ENCODE measurements at regions not wholly inside any gene's neighbourhood (a gene's known extent, or its start where the extent isn't known, plus 50 kb on each side); places are given as distances from the start of the nearest gene placed in this dataset.

DNA sequence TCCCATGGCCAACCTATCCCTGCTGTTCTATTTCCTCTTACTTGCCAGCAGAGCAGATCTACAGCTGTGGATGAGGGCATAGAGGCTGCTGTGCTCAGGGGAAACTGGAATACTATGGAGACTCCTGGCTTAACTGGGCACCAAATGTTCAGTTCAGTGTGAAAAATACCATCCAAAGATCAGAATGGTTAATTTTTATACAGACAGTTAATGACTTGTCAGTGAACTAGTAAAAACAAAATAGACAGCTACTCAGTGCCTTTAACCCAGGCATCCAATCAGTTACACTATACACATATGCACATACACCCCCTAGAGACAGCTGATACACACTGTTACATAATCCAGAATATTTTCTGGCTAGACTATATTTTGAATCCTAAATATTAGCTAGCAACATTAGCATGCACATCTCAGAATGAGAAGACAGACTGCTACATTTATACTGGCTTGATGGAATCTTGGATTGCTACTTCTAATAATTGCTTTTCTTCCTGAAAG, 59.1 kb upstream of the WIPF1 start:
- Histone ChIP-seq H4K20me1 (ENCODE audit: control insufficient read depth, insufficient read depth, low read depth, low read length) (no peaks in the 10 kb centered on the region), H3K36me3 (ENCODE audit: control insufficient read depth, low read length) (no peaks in the 10 kb centered on the region), H3F3A (ENCODE audit: control insufficient read depth, insufficient read depth) (no peaks in the 10 kb centered on the region), H3K4me3 (ENCODE audit: low read length) (no peak overlapping the region), H3K79me2 (ENCODE audit: control insufficient read depth, low read length) (no peaks in the 10 kb centered on the region), H3K4me1 (ENCODE audit: control insufficient read depth, low read length) (peaks cover 8% of the 10 kb centered on the region; the same call in 1 of the 2 replicates), H3K9me3 (ENCODE audit: control insufficient read depth, insufficient read depth, low read length) (no peaks in the 10 kb centered on the region), H3K9me2 (replicated peaks; ENCODE audit: control insufficient read depth, low read length) (no peaks in the 10 kb centered on the region), H3K27me3 (ENCODE audit: control insufficient read depth, low read length) (no peaks in the 10 kb centered on the region), H3K4me2 (ENCODE audit: low read length) (no peak overlapping the region), H3K27ac (ENCODE audit: low read depth, low read length) (no peak overlapping the region)
- TF ChIP-seq, protein P1, sequence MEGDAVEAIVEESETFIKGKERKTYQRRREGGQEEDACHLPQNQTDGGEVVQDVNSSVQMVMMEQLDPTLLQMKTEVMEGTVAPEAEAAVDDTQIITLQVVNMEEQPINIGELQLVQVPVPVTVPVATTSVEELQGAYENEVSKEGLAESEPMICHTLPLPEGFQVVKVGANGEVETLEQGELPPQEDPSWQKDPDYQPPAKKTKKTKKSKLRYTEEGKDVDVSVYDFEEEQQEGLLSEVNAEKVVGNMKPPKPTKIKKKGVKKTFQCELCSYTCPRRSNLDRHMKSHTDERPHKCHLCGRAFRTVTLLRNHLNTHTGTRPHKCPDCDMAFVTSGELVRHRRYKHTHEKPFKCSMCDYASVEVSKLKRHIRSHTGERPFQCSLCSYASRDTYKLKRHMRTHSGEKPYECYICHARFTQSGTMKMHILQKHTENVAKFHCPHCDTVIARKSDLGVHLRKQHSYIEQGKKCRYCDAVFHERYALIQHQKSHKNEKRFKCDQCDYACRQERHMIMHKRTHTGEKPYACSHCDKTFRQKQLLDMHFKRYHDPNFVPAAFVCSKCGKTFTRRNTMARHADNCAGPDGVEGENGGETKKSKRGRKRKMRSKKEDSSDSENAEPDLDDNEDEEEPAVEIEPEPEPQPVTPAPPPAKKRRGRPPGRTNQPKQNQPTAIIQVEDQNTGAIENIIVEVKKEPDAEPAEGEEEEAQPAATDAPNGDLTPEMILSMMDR (IDR thresholded peaks at IDR 0.05; ENCODE audit: low read depth, low read length, poor library complexity, severe bottlenecking), result no peak
- no peak for TF ChIP-seq EZH2phosphoT487 (IDR thresholded peaks at IDR 0.05; ENCODE audit: borderline replicate concordance, low read length)

DNA sequence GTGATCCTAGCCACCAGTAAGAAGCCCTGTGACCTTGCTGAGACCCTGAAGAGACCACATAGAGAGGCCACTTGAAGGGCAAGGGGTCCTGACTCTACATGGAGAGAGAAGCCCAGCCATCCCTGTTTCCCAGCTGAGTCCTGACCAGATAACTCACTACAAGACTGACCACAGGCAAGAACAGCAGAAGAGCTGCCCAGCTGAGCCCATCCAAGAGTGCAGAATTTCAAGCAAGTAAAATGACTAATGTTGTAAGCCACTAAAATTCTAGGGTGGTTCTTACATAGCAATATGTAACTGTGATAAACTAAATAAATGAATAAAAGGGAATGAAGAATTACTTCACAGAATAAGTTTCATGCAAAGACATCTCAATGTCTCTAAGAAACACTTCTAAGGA, 58.4 kb upstream of the WIPF1 start:
- H3K9me2 ChIP-seq (replicated peaks; ENCODE audit: control insufficient read depth, low read length), result no peaks in the 10 kb centered on the region
- TF ChIP-seq EZH2phosphoT487 (IDR thresholded peaks at IDR 0.05; ENCODE audit: borderline replicate concordance, low read length), result no peak
- TF ChIP-seq, protein P1 (IDR thresholded peaks at IDR 0.05; ENCODE audit: low read depth, low read length, poor library complexity, severe bottlenecking), result no peak
- no peak overlapping the region for H3K27ac ChIP-seq (ENCODE audit: low read depth, low read length)
- H3F3A ChIP-seq (ENCODE audit: control insufficient read depth, insufficient read depth), result no peaks in the 10 kb centered on the region
- no peak overlapping the region for H3K4me3 ChIP-seq (ENCODE audit: low read length)
- H3K27me3 ChIP-seq (ENCODE audit: control insufficient read depth, low read length), result no peaks in the 10 kb centered on the region
- no peaks in the 10 kb centered on the region for H3K79me2 ChIP-seq (ENCODE audit: control insufficient read depth, low read length)
- peaks cover 8% of the 10 kb centered on the region; the same call in 1 of the 2 replicates for H3K4me1 ChIP-seq (ENCODE audit: control insufficient read depth, low read length)
- H3K9me3 ChIP-seq (ENCODE audit: control insufficient read depth, insufficient read depth, low read length), result no peaks in the 10 kb centered on the region
- no peak overlapping the region for H3K4me2 ChIP-seq (ENCODE audit: low read length)
- no peaks in the 10 kb centered on the region for H4K20me1 ChIP-seq (ENCODE audit: control insufficient read depth, insufficient read depth, low read depth, low read length)
- H3K36me3 ChIP-seq (ENCODE audit: control insufficient read depth, low read length), result no peaks in the 10 kb centered on the region

DNA sequence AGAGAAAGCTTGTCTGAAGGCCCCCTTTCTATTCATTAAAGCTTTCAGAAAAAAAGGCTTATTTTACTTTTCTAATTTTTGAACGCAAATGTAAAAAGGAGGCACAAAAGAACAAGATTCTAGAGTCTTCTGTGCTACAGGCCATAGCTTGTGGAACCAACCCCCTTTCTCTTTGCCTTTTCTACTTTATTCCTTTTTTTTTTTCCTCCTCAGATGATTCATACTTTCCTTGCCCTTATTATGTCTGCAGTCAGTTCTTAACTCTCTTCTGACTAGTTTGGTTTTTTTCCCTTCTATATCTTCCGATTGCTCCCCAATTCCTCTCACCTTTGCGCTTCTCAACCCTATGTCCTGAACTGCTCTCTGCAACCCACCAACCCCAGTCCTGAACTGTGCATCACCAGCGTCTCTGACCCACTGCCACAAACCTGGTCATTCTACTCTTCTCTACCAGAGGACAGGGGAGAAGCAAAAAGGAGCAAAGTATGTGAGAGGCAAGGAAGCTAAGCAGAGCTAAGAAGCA, 56.9 kb upstream of the WIPF1 start:
- no peaks in the 10 kb centered on the region for H3K79me2 ChIP-seq (ENCODE audit: control insufficient read depth, low read length)
- H3F3A ChIP-seq (ENCODE audit: control insufficient read depth, insufficient read depth), result no peaks in the 10 kb centered on the region
- no peaks in the 10 kb centered on the region for H3K27me3 ChIP-seq (ENCODE audit: control insufficient read depth, low read length)
- no peak overlapping the region for H3K27ac ChIP-seq (ENCODE audit: low read depth, low read length)
- no peaks in the 10 kb centered on the region for H3K9me3 ChIP-seq (ENCODE audit: control insufficient read depth, insufficient read depth, low read length)
- no peaks in the 10 kb centered on the region for H3K9me2 ChIP-seq (replicated peaks; ENCODE audit: control insufficient read depth, low read length)
- H4K20me1 ChIP-seq (ENCODE audit: control insufficient read depth, insufficient read depth, low read depth, low read length), result no peaks in the 10 kb centered on the region
- peaks cover 8% of the 10 kb centered on the region; the same call in 1 of the 2 replicates for H3K4me1 ChIP-seq (ENCODE audit: control insufficient read depth, low read length)
- no peak overlapping the region for H3K4me3 ChIP-seq (ENCODE audit: low read length)
- no peaks in the 10 kb centered on the region for H3K36me3 ChIP-seq (ENCODE audit: control insufficient read depth, low read length)
- H3K4me2 ChIP-seq (ENCODE audit: low read length), result no peak overlapping the region
- TF ChIP-seq, protein P1 (IDR thresholded peaks at IDR 0.05; ENCODE audit: low read depth, low read length, poor library complexity, severe bottlenecking), result no peak
- no peak for TF ChIP-seq EZH2phosphoT487 (IDR thresholded peaks at IDR 0.05; ENCODE audit: borderline replicate concordance, low read length)

Data from DOHH2 (cell line).